AG04450 (cell line): ENCODE measurements at regions not wholly inside any gene's neighbourhood (a gene's known extent, or its start where the extent isn't known, plus 50 kb on each side); places are given as distances from the start of the nearest gene placed in this dataset.

Source experiments
- CTCF ChIA-PET: fragments of 300-600, 350-600 bp; formaldehyde crosslinking; extraction: SDS; loops from one replicate; lab custom pipeline; 2022; ENCODE audit warnings: antibody characterized with exemption, inconsistent platforms; lab: Charles Lee
- POLR2A ChIA-PET: fragments of 350-600 bp; formaldehyde crosslinking; extraction: SDS; loops from one replicate; lab custom pipeline; 2021; ENCODE audit warnings: antibody characterized with exemption, inconsistent platforms; lab: Yijun Ruan, JAX
- DNase-seq: peaks from one replicate; pipeline ENCODE4 v3.0.0-alpha.2; 2011; ENCODE audit warnings: low read depth, low spot score
- H3K27ac ChIP-seq: one replicate; pipeline ENCODE4 v1.5.1; 2012; ENCODE audit warnings: low read depth, low read length, control low read depth
- H3K27me3 ChIP-seq: one replicate; pipeline ENCODE4 v1.6.0; 2012; ENCODE audit warnings: low read length; ENCODE audit not compliant: control insufficient read depth, insufficient read depth
- H3K4me3 ChIP-seq: 2 replicates; pipeline ENCODE4 v1.5.1; 2011; ENCODE audit warnings: mild to moderate bottlenecking, low read depth, low read length, control low read depth
- H3K9me3 ChIP-seq: 2 replicates; pipeline ENCODE4 v1.5.1; 2012; ENCODE audit warnings: low read length; ENCODE audit not compliant: control insufficient read depth, insufficient read depth
- TF ChIP-seq, protein P1 (sequence below): IDR thresholded peaks from 2 replicates; pipeline ENCODE4 v1.5.1; 2011; ENCODE audit warnings: low read depth, low read length, control low read depth, inconsistent platforms

DNA sequence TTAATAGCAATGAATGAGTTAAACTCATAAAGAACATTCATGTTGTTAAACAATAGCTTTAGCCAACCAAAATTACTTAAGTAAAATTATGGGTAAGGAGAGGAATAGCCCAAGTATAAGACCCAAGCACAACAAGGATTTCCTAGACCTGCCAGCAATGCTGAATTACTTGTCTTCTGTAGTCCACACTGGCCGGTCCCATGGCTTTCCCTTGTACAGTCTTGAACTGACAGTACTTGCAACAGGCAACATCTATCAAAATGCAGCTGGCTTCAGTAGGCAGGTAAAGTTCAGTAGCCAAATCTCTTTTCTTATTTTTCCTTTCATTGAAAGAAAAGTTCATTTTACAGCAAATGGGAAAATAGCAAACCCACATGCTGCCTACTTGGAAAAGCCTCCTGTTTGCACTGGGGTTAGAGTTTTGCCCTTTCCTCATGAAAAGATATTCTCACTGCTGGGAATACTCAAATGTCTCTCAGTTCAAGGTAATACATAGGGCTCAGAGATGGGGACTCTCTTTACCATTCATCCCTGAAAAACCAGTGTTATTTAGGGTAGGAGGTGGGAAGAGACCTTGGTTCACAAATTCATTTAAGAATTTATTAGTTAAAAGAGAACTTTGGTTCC lies 222.8 kb downstream of the TTLL7 start:
- ChIA-PET CTCF (no interaction called here), POLR2A (no interaction called here)
- Histone ChIP-seq H3K27me3 (no peaks in the 10 kb centered on the region), H3K9me3 (no peaks in the 10 kb centered on the region), H3K4me3 (no peak overlapping the region), H3K27ac (no peak overlapping the region)
- TF ChIP-seq, protein P1, sequence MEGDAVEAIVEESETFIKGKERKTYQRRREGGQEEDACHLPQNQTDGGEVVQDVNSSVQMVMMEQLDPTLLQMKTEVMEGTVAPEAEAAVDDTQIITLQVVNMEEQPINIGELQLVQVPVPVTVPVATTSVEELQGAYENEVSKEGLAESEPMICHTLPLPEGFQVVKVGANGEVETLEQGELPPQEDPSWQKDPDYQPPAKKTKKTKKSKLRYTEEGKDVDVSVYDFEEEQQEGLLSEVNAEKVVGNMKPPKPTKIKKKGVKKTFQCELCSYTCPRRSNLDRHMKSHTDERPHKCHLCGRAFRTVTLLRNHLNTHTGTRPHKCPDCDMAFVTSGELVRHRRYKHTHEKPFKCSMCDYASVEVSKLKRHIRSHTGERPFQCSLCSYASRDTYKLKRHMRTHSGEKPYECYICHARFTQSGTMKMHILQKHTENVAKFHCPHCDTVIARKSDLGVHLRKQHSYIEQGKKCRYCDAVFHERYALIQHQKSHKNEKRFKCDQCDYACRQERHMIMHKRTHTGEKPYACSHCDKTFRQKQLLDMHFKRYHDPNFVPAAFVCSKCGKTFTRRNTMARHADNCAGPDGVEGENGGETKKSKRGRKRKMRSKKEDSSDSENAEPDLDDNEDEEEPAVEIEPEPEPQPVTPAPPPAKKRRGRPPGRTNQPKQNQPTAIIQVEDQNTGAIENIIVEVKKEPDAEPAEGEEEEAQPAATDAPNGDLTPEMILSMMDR, result no peak
- no peak for DNase-seq

DNA sequence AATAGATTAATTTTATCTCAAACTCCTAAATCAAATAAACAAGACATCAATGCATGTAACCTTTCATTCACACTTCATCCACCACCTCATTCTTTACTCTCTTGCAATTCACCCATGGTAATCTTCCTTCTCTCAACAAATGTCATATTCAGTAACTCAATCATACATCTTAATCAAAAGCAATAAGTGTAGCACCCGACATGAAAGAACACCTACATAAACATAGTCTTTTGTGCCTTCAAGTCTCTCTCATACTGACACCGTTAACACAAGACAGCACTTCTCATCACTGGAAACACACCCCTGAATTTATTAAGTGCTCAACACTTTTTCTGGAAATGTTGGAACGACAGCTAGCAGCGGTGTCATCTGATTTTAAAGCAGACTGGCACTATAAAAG lies 225.9 kb downstream of the TTLL7 start:
- POLR2A ChIA-PET, result no interaction called here
- DNase-seq, result no peak
- CTCF ChIA-PET, result no interaction called here
- Histone ChIP-seq H3K9me3 (no peaks in the 10 kb centered on the region), H3K27me3 (no peaks in the 10 kb centered on the region), H3K4me3 (no peak overlapping the region), H3K27ac (no peak overlapping the region)
- TF ChIP-seq, protein P1, result no peak

DNA sequence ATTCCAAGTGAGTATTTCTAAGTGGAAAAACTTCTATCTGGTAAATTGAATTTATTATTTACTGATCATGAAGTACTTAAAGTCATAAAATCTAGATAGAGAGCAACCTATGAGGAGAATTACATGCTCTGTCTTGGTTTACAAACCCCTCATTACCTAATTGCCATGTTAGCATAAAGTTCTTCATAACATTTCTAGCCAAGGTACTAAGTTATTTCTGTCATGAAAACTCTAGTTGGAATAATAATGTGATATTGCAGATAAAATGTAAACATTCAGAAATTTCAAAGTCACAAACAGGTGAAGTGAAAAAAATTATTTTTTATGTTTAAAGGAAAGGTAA lies 228.6 kb downstream of the TTLL7 start:
- POLR2A ChIA-PET, result no interaction called here

DNA sequence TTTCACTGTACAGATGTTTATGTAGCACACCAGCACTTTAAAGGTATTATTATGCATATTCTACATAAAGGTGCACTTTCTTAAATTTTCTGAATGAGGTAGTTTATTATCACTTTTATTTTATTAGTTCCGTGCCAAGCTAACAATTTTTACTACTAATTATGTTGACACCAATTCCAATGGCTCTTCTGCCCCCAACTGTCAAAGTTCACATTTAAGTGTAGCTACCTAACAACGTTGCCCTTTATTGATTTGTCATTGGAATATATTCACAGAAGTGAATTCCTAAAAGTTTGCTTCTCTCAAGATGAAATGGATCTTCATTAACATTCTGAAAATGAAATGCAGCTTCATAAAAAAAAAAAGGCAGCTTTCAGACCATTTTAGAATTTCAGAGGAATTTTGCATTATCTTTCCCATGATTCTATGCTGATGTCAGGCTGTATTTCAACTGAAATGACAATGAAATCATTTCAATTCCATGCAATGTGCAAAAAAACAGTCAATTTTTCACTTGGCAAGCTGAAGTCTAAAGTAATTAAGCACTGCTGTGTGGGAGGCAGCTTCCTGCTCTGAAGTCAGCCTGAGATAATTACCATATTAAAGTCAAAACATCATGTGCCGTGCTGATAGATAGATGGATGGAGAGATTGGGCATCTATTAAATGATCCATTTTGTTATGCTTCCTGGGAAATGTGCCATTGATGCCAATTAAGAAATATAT lies 229.2 kb downstream of the TTLL7 start:
- Histone ChIP-seq H3K4me3 (no peak overlapping the region), H3K27me3 (no peaks in the 10 kb centered on the region), H3K27ac (no peak overlapping the region), H3K9me3 (no peaks in the 10 kb centered on the region)
- TF ChIP-seq, protein P1, result no peak
- CTCF ChIA-PET, result no interaction called here
- POLR2A ChIA-PET, result no interaction called here
- no peak for DNase-seq

More for the DNA sequence above, 228.6 kb downstream of the TTLL7 start:
- Histone ChIP-seq H3K9me3 (no peaks in the 10 kb centered on the region), H3K27ac (no peak overlapping the region), H3K4me3 (no peak overlapping the region), H3K27me3 (no peaks in the 10 kb centered on the region)
- TF ChIP-seq, protein P1, result no peak
- DNase-seq, result no peak
- CTCF ChIA-PET, result no interaction called here

DNA sequence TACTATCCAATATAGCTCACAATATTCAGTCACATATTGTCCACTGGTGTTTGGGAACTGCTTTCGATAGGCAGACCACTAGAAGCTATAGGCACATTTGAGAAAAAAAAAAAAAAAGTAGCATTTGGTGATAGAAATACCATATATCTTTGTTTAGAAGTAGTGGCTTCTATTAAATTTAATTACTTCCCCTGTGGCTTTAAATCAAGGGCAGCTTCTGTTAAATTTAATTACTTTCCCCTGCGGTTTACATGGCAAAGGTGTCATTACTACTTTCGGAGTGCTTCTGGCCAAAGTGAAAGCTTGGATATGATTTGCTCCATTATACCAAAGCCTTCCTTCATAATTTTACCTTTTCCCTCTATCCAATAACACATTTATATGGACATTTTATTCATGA lies 229.9 kb downstream of the TTLL7 start:
- TF ChIP-seq, protein P1, result no peak
- POLR2A ChIA-PET, result no interaction called here
- Histone ChIP-seq H3K27me3 (no peaks in the 10 kb centered on the region), H3K9me3 (no peaks in the 10 kb centered on the region), H3K27ac (no peak overlapping the region), H3K4me3 (no peak overlapping the region)
- no peak for DNase-seq
- CTCF ChIA-PET, result no interaction called here
